GM19452 (cell line): ENCODE measurements at regions not wholly inside any gene's neighbourhood (a gene's known extent, or its start where the extent isn't known, plus 50 kb on each side); places are given as distances from the start of the nearest gene placed in this dataset.
"Not testable (repeated sequence)": the region's sequence is repeated elsewhere in the genome, so short reads cannot be mapped to it uniquely, and the experiment has no call there.

ENCODE experiments used
- ATAC-seq: cut with Tn5 transposase; IDR thresholded peaks from one replicate; pipeline ENCODE4 v1.9.1; 2021; ENCODE audit not compliant: unreplicated experiment

GRCh38 chr5:16987776-16988175, 51.7 kb upstream of the MYO10 start:
- ATAC-seq, result no peak

- ATAC-seq, result not testable (repeated sequence)
Measured at GRCh38 chr5:16990817-16991520, 54.9 kb upstream of the MYO10 start.

- ATAC-seq, result no peak
Measured at GRCh38 chr5:16992006-16992405, 55.9 kb upstream of the MYO10 start.

- ATAC-seq, result no peak
Measured at GRCh38 chr5:16992444-16992843, 56.4 kb upstream of the MYO10 start.

- no peak for ATAC-seq
Measured at GRCh38 chr5:16994565-16994964, 58.5 kb upstream of the MYO10 start.

- ATAC-seq, result no peak
Measured at GRCh38 chr5:16995372-16995771, 59.3 kb upstream of the MYO10 start.

- no peak for ATAC-seq
Measured at GRCh38 chr5:17000291-17000939, 64.3 kb upstream of the MYO10 start.

- no peak for ATAC-seq
Measured at GRCh38 chr5:17001428-17001827, 65.3 kb upstream of the MYO10 start.

- no peak for ATAC-seq
Measured at GRCh38 chr5:17004441-17005106, 68.5 kb upstream of the MYO10 start.

GRCh38 chr5:17005107-17005828, 69.2 kb upstream of the MYO10 start:
- ATAC-seq, result no peak

- ATAC-seq, result no peak
Measured at GRCh38 chr5:17012289-17012688, 76.2 kb upstream of the MYO10 start.

- no peak for ATAC-seq
Measured at GRCh38 chr5:17014686-17015085, 78.6 kb upstream of the MYO10 start.

GRCh38 chr5:17018871-17019270, 82.8 kb upstream of the MYO10 start:
- no peak for ATAC-seq

- no peak for ATAC-seq
Measured at GRCh38 chr5:17019324-17019723, 83.2 kb upstream of the MYO10 start.

GRCh38 chr5:17020678-17021601, 84.9 kb upstream of the MYO10 start:
- no peak for ATAC-seq

- no peak for ATAC-seq
Measured at GRCh38 chr5:17021602-17021932, 85.5 kb upstream of the MYO10 start.

- no peak for ATAC-seq
Measured at GRCh38 chr5:17022296-17022695, 86.2 kb upstream of the MYO10 start.

GRCh38 chr5:17024686-17025180, 88.6 kb upstream of the MYO10 start:
- no peak for ATAC-seq

- ATAC-seq, result not testable (repeated sequence)
Measured at GRCh38 chr5:17031659-17032277, 95.7 kb upstream of the MYO10 start.
